DMS114 treated with DMSO at 0.1 percent for 48 hours (cell line): ENCODE measurements at regions not wholly inside any gene's neighbourhood (a gene's known extent, or its start where the extent isn't known, plus 50 kb on each side); places are given as distances from the start of the nearest gene placed in this dataset.
"Not testable (repeated sequence)": the region's sequence is repeated elsewhere in the genome, so short reads cannot be mapped to it uniquely, and the experiment has no call there.

ENCODE experiments used
- DNase-seq: peaks from one replicate; lab custom pipeline; 2025; ENCODE audit not compliant: unreplicated experiment; lab: John Stamatoyannopoulos, UW

GRCh38 chr2:155600296-155600695, 732.2 kb downstream of the NR4A2 start:
- no peak for DNase-seq

GRCh38 chr2:155599834-155600233, 732.7 kb downstream of the NR4A2 start:
- DNase-seq = no peak

GRCh38 chr2:155583674-155584195, 748.8 kb downstream of the NR4A2 start:
- no peak for DNase-seq

- no peak for DNase-seq
Measured at GRCh38 chr2:155574941-155575340, 757.6 kb downstream of the NR4A2 start.

GRCh38 chr2:155547571-155547970, 785.0 kb downstream of the NR4A2 start:
- DNase-seq = no peak

GRCh38 chr2:155546721-155547555, 785.6 kb downstream of the NR4A2 start:
- DNase-seq = no peak

- DNase-seq = not testable (repeated sequence)
Measured at GRCh38 chr2:155539028-155539427, 793.5 kb downstream of the NR4A2 start.

GRCh38 chr2:155528034-155528433, 804.5 kb downstream of the NR4A2 start:
- no peak for DNase-seq

- DNase-seq = no peak
Measured at GRCh38 chr2:155525199-155525598, 807.3 kb downstream of the NR4A2 start.

- DNase-seq = no peak
Measured at GRCh38 chr2:155519529-155520130, 812.9 kb downstream of the NR4A2 start.

- no peak for DNase-seq
Measured at GRCh38 chr2:155518094-155518493, 814.4 kb downstream of the NR4A2 start.

- no peak for DNase-seq
Measured at GRCh38 chr2:155517362-155517761, 815.2 kb downstream of the NR4A2 start.

- no peak for DNase-seq
Measured at GRCh38 chr2:155513248-155513647, 814.8 kb downstream of the KCNJ3 start.

- no peak for DNase-seq
Measured at GRCh38 chr2:155502766-155503165, 804.3 kb downstream of the KCNJ3 start.

GRCh38 chr2:155498106-155498505, 799.6 kb downstream of the KCNJ3 start:
- no peak for DNase-seq

GRCh38 chr2:155494744-155495143, 796.2 kb downstream of the KCNJ3 start:
- DNase-seq = no peak

GRCh38 chr2:155485141-155485842, 786.8 kb downstream of the KCNJ3 start:
- no peak for DNase-seq

- DNase-seq = no peak
Measured at GRCh38 chr2:155481141-155481540, 782.6 kb downstream of the KCNJ3 start.

- DNase-seq = not testable (repeated sequence)
Measured at GRCh38 chr2:155472018-155472417, 773.5 kb downstream of the KCNJ3 start.

GRCh38 chr2:155456222-155456621, 757.7 kb downstream of the KCNJ3 start:
- no peak for DNase-seq

GRCh38 chr2:155442755-155443372, 744.4 kb downstream of the KCNJ3 start:
- no peak for DNase-seq
